ENCODE measurements at regions not wholly inside any gene's neighbourhood (a gene's known extent, or its start where the extent isn't known, plus 50 kb on each side); places are given as distances from the start of the nearest gene placed in this dataset.

DNA sequence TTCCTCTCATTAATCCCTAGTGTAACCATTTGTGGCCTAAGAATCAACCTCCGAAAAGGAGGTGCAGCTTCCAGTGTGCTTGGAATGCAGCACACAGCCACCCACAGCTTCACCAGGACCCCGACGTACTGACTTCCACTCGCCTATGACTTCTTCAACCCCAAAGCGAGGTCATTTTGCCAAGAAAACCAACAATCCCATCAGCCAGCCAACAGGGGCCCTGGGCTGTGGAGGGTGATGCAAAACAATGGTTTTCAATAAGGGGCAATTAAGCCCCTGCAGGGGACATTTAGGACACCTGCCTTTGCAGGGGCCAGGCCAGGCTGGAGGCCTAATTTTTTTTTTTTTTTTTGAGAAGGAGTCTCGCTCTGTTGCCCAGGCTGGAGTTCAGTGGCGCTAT, 158.1 kb upstream of the SKOR2 start:
- TF ChIP-seq, protein P1, sequence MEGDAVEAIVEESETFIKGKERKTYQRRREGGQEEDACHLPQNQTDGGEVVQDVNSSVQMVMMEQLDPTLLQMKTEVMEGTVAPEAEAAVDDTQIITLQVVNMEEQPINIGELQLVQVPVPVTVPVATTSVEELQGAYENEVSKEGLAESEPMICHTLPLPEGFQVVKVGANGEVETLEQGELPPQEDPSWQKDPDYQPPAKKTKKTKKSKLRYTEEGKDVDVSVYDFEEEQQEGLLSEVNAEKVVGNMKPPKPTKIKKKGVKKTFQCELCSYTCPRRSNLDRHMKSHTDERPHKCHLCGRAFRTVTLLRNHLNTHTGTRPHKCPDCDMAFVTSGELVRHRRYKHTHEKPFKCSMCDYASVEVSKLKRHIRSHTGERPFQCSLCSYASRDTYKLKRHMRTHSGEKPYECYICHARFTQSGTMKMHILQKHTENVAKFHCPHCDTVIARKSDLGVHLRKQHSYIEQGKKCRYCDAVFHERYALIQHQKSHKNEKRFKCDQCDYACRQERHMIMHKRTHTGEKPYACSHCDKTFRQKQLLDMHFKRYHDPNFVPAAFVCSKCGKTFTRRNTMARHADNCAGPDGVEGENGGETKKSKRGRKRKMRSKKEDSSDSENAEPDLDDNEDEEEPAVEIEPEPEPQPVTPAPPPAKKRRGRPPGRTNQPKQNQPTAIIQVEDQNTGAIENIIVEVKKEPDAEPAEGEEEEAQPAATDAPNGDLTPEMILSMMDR (IDR thresholded peaks at IDR 0.05; ENCODE audit: unreplicated experiment): no peak
- DNase-seq: no peak
- intact Hi-C loops (cut with micrococcal nuclease; ENCODE audit: unreplicated experiment): no loop called here
- Mint-ChIP-seq H3K4me1 (ENCODE audit: low read depth, unreplicated experiment) (no peaks in the 10 kb centered on the region), H3K4me3 (ENCODE audit: low read depth, unreplicated experiment) (no peak overlapping the region), H3K9me3 (ENCODE audit: low read depth, unreplicated experiment) (no peaks in the 10 kb centered on the region), H3K27me3 (ENCODE audit: unreplicated experiment) (peaks cover 74% of the 10 kb centered on the region), H3K27ac (ENCODE audit: unreplicated experiment) (no peak overlapping the region), H3K36me3 (ENCODE audit: insufficient read depth, unreplicated experiment) (no peaks in the 10 kb centered on the region)
- BruUV-seq (replicated peaks): no TSS peak
- CTCF ChIA-PET: no interaction called here

DNA sequence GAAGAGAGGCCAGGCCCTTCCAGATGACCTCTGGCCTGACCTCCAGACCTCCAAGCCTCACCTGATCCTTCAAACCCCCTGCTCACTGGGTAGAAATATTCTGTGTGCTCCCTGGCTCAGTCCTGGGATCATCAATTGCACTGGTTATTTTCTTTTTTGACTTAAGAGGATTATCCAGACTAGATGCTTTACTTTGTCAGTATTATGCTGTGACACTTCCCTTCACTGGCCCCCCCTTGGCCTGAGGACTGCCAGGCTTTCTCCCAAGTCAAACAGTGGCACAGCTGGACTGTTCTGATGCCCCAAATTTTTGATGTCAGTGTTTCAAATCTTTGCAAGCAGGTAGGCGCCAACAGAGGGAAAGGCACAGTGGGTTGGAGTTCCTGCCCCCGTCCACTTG, 156.3 kb upstream of the SKOR2 start:
- no TSS peak for BruUV-seq (replicated peaks)
- no peaks in the 10 kb centered on the region for H3K36me3 Mint-ChIP-seq (ENCODE audit: insufficient read depth, unreplicated experiment)
- CTCF ChIA-PET: no interaction called here
- H3K4me1 Mint-ChIP-seq (ENCODE audit: low read depth, unreplicated experiment): no peaks in the 10 kb centered on the region
- DNase-seq: no peak
- H3K27me3 Mint-ChIP-seq (ENCODE audit: unreplicated experiment): peaks cover 74% of the 10 kb centered on the region
- intact Hi-C loops (cut with micrococcal nuclease; ENCODE audit: unreplicated experiment): no loop called here
- TF ChIP-seq, protein P1 (IDR thresholded peaks at IDR 0.05; ENCODE audit: unreplicated experiment): no peak
- H3K4me3 Mint-ChIP-seq (ENCODE audit: low read depth, unreplicated experiment): no peak overlapping the region
- H3K27ac Mint-ChIP-seq (ENCODE audit: unreplicated experiment): no peak overlapping the region
- H3K9me3 Mint-ChIP-seq (ENCODE audit: low read depth, unreplicated experiment): no peaks in the 10 kb centered on the region

GRCh38 chr18:47404845-47405244, 153.4 kb upstream of the SKOR2 start:
- Mint-ChIP-seq H3K27ac (ENCODE audit: unreplicated experiment) (no peak overlapping the region), H3K9me3 (ENCODE audit: low read depth, unreplicated experiment) (no peaks in the 10 kb centered on the region), H3K36me3 (ENCODE audit: insufficient read depth, unreplicated experiment) (no peaks in the 10 kb centered on the region), H3K4me1 (ENCODE audit: low read depth, unreplicated experiment) (no peaks in the 10 kb centered on the region), H3K4me3 (ENCODE audit: low read depth, unreplicated experiment) (no peak overlapping the region), H3K27me3 (ENCODE audit: unreplicated experiment) (peaks cover 51% of the 10 kb centered on the region)
- TF ChIP-seq, protein P1 (IDR thresholded peaks at IDR 0.05; ENCODE audit: unreplicated experiment): no peak
- CTCF ChIA-PET: interaction anchor here (0.7 kb wide), 2 partner anchors 63 to 129 kb away, joined by 4 to 6 read pairs; no protein-coding TSS in a partner anchor
- no TSS peak for BruUV-seq (replicated peaks)
- DNase-seq: no peak
- intact Hi-C loops (cut with micrococcal nuclease; ENCODE audit: unreplicated experiment): no loop called here

GRCh38 chr18:47403949-47404348, 152.5 kb upstream of the SKOR2 start:
- TF ChIP-seq, protein P1 (IDR thresholded peaks at IDR 0.05; ENCODE audit: unreplicated experiment): no peak
- H3K4me3 Mint-ChIP-seq (ENCODE audit: low read depth, unreplicated experiment): no peak overlapping the region
- no peaks in the 10 kb centered on the region for H3K36me3 Mint-ChIP-seq (ENCODE audit: insufficient read depth, unreplicated experiment)
- CTCF ChIA-PET: no interaction called here
- no peak overlapping the region for H3K27ac Mint-ChIP-seq (ENCODE audit: unreplicated experiment)
- no peaks in the 10 kb centered on the region for H3K9me3 Mint-ChIP-seq (ENCODE audit: low read depth, unreplicated experiment)
- no peaks in the 10 kb centered on the region for H3K4me1 Mint-ChIP-seq (ENCODE audit: low read depth, unreplicated experiment)
- intact Hi-C loops (cut with micrococcal nuclease; ENCODE audit: unreplicated experiment): no loop called here
- no TSS peak for BruUV-seq (replicated peaks)
- H3K27me3 Mint-ChIP-seq (ENCODE audit: unreplicated experiment): peaks cover 56% of the 10 kb centered on the region
- DNase-seq: no peak

Measured in Calu3 (cell line).